ENCODE measurements at regions not wholly inside any gene's neighbourhood (a gene's known extent, or its start where the extent isn't known, plus 50 kb on each side); places are given as distances from the start of the nearest gene placed in this dataset.
"Not testable (repeated sequence)": the region's sequence is repeated elsewhere in the genome, so short reads cannot be mapped to it uniquely, and the experiment has no call there.

DNA sequence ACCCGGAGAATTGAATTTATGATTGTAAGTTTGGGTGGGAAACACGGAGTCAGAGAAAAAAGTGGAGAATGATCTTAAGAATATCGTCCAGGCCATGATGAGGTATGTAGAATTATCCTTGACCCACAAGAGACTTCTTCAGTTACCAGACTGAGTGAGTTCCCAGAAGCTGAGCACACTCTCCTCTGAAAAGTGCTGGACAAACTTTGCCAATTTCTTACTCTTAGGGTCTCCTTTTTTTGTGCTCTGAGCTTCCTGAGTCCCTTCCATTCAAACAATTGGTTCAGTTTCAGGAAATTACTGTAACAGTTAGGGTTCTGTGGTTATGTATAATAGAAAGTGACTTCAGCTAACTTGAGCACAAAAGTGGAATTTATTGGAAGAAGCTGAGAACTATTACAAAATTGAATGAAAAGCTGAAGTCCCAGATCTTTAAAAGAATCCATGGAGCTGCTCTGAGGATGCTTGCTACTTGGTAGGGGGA lies 50.6 kb upstream of the EHBP1 start:
- TF ChIP-seq, protein P1, sequence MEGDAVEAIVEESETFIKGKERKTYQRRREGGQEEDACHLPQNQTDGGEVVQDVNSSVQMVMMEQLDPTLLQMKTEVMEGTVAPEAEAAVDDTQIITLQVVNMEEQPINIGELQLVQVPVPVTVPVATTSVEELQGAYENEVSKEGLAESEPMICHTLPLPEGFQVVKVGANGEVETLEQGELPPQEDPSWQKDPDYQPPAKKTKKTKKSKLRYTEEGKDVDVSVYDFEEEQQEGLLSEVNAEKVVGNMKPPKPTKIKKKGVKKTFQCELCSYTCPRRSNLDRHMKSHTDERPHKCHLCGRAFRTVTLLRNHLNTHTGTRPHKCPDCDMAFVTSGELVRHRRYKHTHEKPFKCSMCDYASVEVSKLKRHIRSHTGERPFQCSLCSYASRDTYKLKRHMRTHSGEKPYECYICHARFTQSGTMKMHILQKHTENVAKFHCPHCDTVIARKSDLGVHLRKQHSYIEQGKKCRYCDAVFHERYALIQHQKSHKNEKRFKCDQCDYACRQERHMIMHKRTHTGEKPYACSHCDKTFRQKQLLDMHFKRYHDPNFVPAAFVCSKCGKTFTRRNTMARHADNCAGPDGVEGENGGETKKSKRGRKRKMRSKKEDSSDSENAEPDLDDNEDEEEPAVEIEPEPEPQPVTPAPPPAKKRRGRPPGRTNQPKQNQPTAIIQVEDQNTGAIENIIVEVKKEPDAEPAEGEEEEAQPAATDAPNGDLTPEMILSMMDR (IDR thresholded peaks at IDR 0.05; ENCODE audit: insufficient read depth in 1 of 2, low read depth in 1 of 2, low read length in 1 of 2, severe bottlenecking in 1 of 2, unreplicated experiment in 1 of 2): no peak
- CTCF ChIA-PET: interaction anchor here (0.7 kb wide), 1 partner anchor 10 kb away, joined by 7 read pairs; no protein-coding TSS in a partner anchor
- Histone ChIP-seq H3K9me3 (peaks cover 8% of the 10 kb centered on the region), H3K27me3 (replicated peaks; ENCODE audit: control insufficient read depth, insufficient read depth, low read length) (no peaks in the 10 kb centered on the region), H3K36me3 (ENCODE audit: control insufficient read depth, insufficient read depth, low read length) (no peaks in the 10 kb centered on the region), H3K4me3 (ENCODE audit: low read depth, low read length) (no peak overlapping the region), H3K4me1 (peaks cover 24% of the 10 kb centered on the region)
- POLR2A ChIA-PET: no interaction called here
- H3K4me3 Mint-ChIP-seq (ENCODE audit: unreplicated experiment): no peak overlapping the region
- intact Hi-C loops (cut with micrococcal nuclease; ENCODE audit: unreplicated experiment): loop anchor here (1.0 kb wide), 5 partner anchors 14 to 149 kb away; partner anchors contain the start of genes EHBP1 and TMEM17
- H3K27me3 Mint-ChIP-seq (ENCODE audit: insufficient read depth, unreplicated experiment): no peaks in the 10 kb centered on the region
- H3K4me1 Mint-ChIP-seq (ENCODE audit: low read depth, unreplicated experiment): peaks cover 33% of the 10 kb centered on the region
- no peak for DNase-seq
- H3K36me3 Mint-ChIP-seq (ENCODE audit: insufficient read depth, unreplicated experiment): peaks cover 4% of the 10 kb centered on the region
- no TSS peak for BruUV-seq (replicated peaks)
- H3K9me3 Mint-ChIP-seq (ENCODE audit: unreplicated experiment): peaks cover 23% of the 10 kb centered on the region
- H3K27ac Mint-ChIP-seq (ENCODE audit: unreplicated experiment): peak overlapping the region; percentile 81

DNA sequence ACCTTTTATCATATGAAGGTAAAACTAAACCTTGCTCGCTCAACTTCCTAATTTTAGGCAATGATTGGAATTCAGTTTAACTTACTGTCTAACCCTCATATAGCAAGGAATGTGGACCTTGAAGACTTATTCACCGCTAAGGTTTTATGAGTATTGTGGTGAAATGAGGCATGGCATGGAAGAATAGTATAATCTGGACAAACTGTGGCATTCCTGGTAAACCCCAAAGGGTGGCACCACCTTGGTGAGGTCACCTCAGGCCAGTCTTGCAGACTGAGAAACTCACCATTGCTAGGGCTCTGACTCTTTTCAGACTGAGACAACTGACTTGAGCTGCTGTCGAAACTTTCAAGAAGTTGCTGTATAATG lies 51.1 kb upstream of the EHBP1 start:
- H3K4me3 Mint-ChIP-seq (ENCODE audit: unreplicated experiment): peak overlapping the region; percentile 47
- no peaks in the 10 kb centered on the region for H3K27me3 Mint-ChIP-seq (ENCODE audit: insufficient read depth, unreplicated experiment)
- peaks cover 27% of the 10 kb centered on the region for H3K4me1 Mint-ChIP-seq (ENCODE audit: low read depth, unreplicated experiment)
- DNase-seq: peak in 1 of 2 experiments; percentile 37
- Histone ChIP-seq H3K4me3 (ENCODE audit: low read depth, low read length) (no peak overlapping the region), H3K27me3 (replicated peaks; ENCODE audit: control insufficient read depth, insufficient read depth, low read length) (no peaks in the 10 kb centered on the region), H3K36me3 (ENCODE audit: control insufficient read depth, insufficient read depth, low read length) (no peaks in the 10 kb centered on the region), H3K4me1 (peaks cover 24% of the 10 kb centered on the region), H3K9me3 (peaks cover 8% of the 10 kb centered on the region)
- intact Hi-C loops (cut with micrococcal nuclease; ENCODE audit: unreplicated experiment): loop anchor here (1.0 kb wide), 5 partner anchors 13 to 148 kb away; partner anchors contain the start of genes EHBP1 and TMEM17
- TF ChIP-seq, protein P1 (IDR thresholded peaks at IDR 0.05; ENCODE audit: insufficient read depth in 1 of 2, low read depth in 1 of 2, low read length in 1 of 2, severe bottlenecking in 1 of 2, unreplicated experiment in 1 of 2): no peak
- H3K36me3 Mint-ChIP-seq (ENCODE audit: insufficient read depth, unreplicated experiment): peaks cover 4% of the 10 kb centered on the region
- peaks cover 27% of the 10 kb centered on the region for H3K9me3 Mint-ChIP-seq (ENCODE audit: unreplicated experiment)
- TSS peak; percentile 84 for BruUV-seq (replicated peaks)
- H3K27ac Mint-ChIP-seq (ENCODE audit: unreplicated experiment): peak overlapping the region; percentile 81
- POLR2A ChIA-PET: interaction anchor here (0.9 to 1.0 kb wide), 2 partner anchors 13 to 51 kb away, joined by 4 to 5 read pairs; partner anchors contain the start of gene EHBP1
- CTCF ChIA-PET: interaction anchor here (0.7 to 1.0 kb wide), 3 partner anchors 11 to 50 kb away, joined by 4 to 7 read pairs (median 5); no protein-coding TSS in a partner anchor

DNA sequence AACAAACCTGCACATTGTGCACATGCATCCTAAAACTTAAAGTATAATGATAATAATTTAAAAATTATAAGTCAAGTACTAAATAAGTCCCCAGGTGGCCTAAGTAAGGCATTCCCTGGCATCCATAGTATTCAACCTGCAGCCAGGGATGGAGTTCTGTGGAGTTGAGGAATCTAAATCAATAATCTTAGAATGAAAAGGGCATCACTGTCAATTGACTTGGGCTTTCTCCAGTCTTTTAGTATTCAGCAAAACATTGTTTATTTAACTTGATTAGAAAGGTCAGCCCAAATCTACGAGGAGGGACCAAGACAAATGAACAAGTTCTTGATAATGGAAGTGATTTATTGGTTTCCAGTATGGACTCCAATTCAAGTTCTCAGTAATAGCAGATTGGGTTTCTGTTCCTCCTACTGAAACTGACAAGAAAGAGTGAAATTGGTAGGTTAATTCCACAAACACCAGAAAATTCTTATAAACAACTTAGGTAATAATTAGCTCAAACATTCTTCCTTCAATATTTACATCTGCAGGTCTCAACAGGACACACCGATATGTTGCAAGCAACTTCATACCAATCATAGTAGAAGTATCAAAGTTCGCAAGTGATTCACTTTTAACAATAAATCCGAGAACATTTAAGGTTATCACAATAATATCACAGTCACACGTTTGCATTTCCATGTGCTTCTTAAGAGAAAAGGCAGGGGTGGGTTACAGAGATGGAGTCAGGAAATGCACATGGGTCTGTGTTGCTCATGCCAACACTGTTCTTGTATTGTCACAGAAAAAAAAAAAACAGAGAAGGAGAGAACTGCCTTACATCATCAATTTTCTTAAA lies 51.7 kb upstream of the EHBP1 start:
- intact Hi-C loops (cut with micrococcal nuclease; ENCODE audit: unreplicated experiment): loop anchor here (1.0 kb wide), 5 partner anchors 13 to 148 kb away; partner anchors contain the start of genes EHBP1 and TMEM17
- Mint-ChIP-seq H3K36me3 (ENCODE audit: insufficient read depth, unreplicated experiment) (peaks cover 4% of the 10 kb centered on the region), H3K4me1 (ENCODE audit: low read depth, unreplicated experiment) (peaks cover 26% of the 10 kb centered on the region), H3K4me3 (ENCODE audit: unreplicated experiment) (peak overlapping the region; percentile 47), H3K27ac (ENCODE audit: unreplicated experiment) (peak overlapping the region; percentile 81), H3K27me3 (ENCODE audit: insufficient read depth, unreplicated experiment) (no peaks in the 10 kb centered on the region), H3K9me3 (ENCODE audit: unreplicated experiment) (peaks cover 27% of the 10 kb centered on the region)
- no peak overlapping the region for H3K4me3 ChIP-seq (ENCODE audit: low read depth, low read length)
- H3K9me3 ChIP-seq: peaks cover 8% of the 10 kb centered on the region
- H3K36me3 ChIP-seq (ENCODE audit: control insufficient read depth, insufficient read depth, low read length): no peaks in the 10 kb centered on the region
- peak; percentile 70 to 71 for DNase-seq
- H3K4me1 ChIP-seq: peaks cover 24% of the 10 kb centered on the region
- BruUV-seq (replicated peaks): no TSS peak
- TF ChIP-seq, protein P1 (IDR thresholded peaks at IDR 0.05; ENCODE audit: insufficient read depth in 1 of 2, low read depth in 1 of 2, low read length in 1 of 2, severe bottlenecking in 1 of 2, unreplicated experiment in 1 of 2): no peak
- ChIA-PET CTCF (interaction anchor here (0.9 to 1.0 kb wide), 2 partner anchors 18 to 51 kb away, joined by 4 to 5 read pairs; no protein-coding TSS in a partner anchor), POLR2A (interaction anchor here (0.5 to 1.0 kb wide), 6 partner anchors 12 to 693 kb away, joined by 3 to 7 read pairs (median 4); partner anchors contain the start of gene EHBP1)
- H3K27me3 ChIP-seq (replicated peaks; ENCODE audit: control insufficient read depth, insufficient read depth, low read length): no peaks in the 10 kb centered on the region

DNA sequence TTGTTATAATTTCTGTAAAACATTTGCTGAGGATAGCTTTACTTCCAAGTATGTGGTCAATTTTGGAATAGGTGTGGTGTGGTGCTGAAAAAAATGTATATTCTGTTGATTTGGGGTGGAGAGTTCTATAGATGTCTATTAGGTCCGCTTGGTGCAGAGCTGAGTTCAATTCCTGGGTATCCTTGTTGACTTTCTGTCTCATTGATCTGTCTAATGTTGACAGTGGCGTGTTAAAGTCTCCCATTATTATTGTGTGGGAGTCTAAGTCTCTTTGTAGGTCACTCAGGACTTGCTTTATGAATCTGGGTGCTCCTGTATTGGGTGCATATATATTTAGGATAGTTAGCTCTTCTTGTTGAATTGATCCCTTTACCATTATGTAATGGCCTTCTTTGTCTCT lies 56.4 kb upstream of the EHBP1 start:
- H3K27me3 ChIP-seq (replicated peaks; ENCODE audit: control insufficient read depth, insufficient read depth, low read length); H3K36me3 ChIP-seq (ENCODE audit: control insufficient read depth, insufficient read depth, low read length); H3K27ac Mint-ChIP-seq (ENCODE audit: unreplicated experiment); H3K4me3 ChIP-seq (ENCODE audit: low read depth, low read length); DNase-seq; H3K9me3 ChIP-seq; CTCF ChIA-PET; intact Hi-C loops (cut with micrococcal nuclease; ENCODE audit: unreplicated experiment); H3K36me3 Mint-ChIP-seq (ENCODE audit: insufficient read depth, unreplicated experiment); H3K4me1 ChIP-seq; BruUV-seq (replicated peaks); H3K4me3 Mint-ChIP-seq (ENCODE audit: unreplicated experiment); H3K27me3 Mint-ChIP-seq (ENCODE audit: insufficient read depth, unreplicated experiment); POLR2A ChIA-PET: not testable (repeated sequence)
- Mint-ChIP-seq H3K9me3 (ENCODE audit: unreplicated experiment) (peaks cover 15% of the 10 kb centered on the region), H3K4me1 (ENCODE audit: low read depth, unreplicated experiment) (peaks cover 10% of the 10 kb centered on the region)
